ENCODE measurements at regions not wholly inside any gene's neighbourhood (a gene's known extent, or its start where the extent isn't known, plus 50 kb on each side); places are given as distances from the start of the nearest gene placed in this dataset.
"Not testable (repeated sequence)": the region's sequence is repeated elsewhere in the genome, so short reads cannot be mapped to it uniquely, and the experiment has no call there.

GRCh38 chr16:88148682-88149081, 197.4 kb downstream of the BANP start:
- not testable (repeated sequence) for DNase-seq

GRCh38 chr16:88149158-88149603, 197.9 kb downstream of the BANP start:
- DNase-seq: not testable (repeated sequence)

- not testable (repeated sequence) for DNase-seq
Measured at GRCh38 chr16:88149663-88150062, 198.4 kb downstream of the BANP start.

DNA sequence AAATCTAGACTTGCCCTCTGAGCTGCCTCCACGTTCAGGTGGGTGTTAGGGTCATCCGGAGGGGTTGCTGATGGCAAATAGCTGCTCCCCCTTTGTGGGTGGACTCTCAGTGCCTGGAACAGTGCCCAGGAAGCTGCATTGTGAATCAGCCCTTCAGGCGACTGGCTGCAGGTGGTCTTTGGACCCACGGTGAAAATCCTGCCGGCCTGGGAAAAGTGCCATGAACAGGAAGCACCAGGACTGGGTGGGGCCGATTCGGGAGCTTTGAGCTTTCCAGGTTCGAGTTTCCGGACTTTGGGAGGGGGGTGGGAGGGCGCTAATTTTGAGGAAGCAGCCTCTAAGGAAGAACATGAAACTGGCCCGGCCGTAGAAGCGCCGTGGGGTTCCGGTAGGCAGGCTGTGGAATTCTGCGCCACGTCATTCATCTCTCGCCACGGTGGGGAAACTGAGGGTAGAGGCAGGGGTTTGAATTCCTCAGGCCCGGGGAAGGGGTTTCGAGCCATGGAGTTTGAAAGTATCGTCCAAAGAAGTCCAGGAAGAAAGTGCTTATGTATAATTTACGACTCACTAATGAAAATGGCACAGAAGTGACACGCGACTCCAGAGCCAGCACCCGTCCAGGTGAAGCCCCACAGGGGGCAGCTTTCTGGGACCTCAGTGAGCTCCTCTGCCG, 199.4 kb downstream of the BANP start:
- not testable (repeated sequence) for DNase-seq

DNA sequence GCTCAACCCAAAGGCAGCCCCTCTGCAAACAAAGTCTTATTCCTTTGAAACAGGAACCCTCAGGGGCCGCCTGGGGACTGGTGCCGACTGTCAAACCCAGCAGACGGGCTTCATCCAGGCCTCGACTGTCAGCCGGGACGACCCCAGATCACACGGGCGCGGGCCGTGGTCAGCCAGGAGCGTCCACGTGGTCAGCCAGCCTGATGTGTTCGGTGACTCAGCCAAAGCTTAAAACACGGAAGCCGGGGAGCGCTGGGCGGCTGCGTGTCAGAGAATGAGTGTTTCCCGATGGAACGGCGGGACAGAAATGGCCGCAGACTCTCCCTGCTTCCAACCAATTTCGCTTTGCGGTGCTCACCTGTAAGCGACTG, 199.9 kb downstream of the BANP start:
- not testable (repeated sequence) for DNase-seq

- DNase-seq: not testable (repeated sequence)
Measured at GRCh38 chr16:88151859-88152843, 200.9 kb downstream of the BANP start.

DNA sequence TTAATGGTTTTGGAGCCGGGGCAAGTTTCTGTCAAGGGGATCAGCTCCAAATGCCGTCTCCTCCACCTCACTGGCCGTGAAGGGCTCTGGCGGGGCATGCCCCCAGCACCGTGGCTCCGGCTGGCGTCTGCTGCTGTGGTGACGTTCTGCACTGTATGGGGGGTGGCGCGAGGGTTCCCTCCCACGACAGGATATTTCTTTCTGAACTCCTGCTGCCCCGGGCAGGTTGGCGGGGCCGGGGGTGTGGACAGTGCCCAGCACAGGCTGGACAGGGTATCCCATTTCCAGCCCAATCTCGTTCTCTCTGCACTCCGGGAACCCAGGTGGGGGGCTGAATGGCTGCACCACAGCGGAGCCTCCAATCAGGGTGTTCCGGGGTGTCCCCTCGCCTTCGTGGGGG, 201.6 kb downstream of the BANP start:
- not testable (repeated sequence) for DNase-seq

GRCh38 chr16:88153516-88153915, 202.3 kb downstream of the BANP start:
- not testable (repeated sequence) for DNase-seq

DNA sequence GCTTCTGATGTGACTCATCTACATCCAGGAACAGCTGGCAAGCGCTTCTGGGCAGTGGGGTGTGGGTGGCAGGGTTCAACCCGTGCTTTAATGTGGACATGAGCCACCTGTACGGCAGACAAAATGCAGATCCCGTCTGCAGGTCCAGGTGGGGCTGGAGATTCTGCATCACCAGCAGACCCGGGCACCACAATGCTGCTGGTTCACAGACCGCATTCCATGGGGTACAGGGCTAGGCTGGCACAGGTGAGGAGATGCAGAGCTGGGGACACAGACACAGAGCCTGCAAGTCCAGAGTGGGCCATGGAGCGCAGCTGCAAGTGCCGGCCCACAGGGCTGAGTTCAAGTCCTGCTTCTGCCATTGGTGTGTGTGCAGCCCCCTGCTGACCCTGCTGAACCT, 203.7 kb downstream of the BANP start:
- DNase-seq: not testable (repeated sequence)

DNA sequence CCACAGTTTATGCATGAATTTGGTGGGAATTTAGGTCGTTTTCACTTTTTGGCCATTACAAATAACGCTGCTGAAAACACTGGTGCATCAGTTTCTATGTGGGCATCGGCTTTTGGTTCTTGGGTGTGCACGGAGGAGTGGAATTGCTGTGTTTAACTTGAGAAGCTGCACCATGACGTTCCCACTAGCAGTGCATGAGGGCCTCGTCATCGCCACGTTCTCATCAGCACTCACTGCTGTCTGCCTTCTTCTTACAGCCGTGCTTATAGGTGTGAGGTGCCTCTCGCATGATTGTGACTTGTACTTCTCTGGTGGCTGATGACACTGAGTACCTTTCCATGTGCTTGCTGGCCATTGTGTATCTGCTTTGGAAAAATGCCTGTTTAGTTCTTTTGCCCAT, 204.4 kb downstream of the BANP start:
- DNase-seq: not testable (repeated sequence)

- not testable (repeated sequence) for DNase-seq
Measured at GRCh38 chr16:88156640-88157283, 205.5 kb downstream of the BANP start.

DNA sequence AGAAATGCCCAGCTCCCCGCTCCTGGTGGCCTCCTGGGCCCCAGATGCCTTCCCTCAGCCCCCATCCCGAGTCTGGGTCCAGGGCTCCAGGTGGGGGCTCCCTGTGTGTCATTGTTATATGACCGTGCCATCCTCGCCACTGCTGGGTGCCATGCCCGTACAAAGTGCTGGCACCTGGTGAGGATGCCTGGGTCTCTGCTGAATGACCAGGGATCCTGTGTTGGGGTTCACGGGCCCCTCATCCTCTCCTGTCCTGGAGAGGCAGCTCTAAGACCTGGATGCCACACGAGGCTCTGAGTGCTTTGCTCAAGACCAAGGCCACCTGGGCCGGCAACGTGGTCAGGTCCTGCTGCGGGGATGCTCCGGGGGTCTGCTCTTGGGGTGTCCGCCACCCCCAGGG, 206.5 kb downstream of the BANP start:
- DNase-seq: not testable (repeated sequence)

DNA sequence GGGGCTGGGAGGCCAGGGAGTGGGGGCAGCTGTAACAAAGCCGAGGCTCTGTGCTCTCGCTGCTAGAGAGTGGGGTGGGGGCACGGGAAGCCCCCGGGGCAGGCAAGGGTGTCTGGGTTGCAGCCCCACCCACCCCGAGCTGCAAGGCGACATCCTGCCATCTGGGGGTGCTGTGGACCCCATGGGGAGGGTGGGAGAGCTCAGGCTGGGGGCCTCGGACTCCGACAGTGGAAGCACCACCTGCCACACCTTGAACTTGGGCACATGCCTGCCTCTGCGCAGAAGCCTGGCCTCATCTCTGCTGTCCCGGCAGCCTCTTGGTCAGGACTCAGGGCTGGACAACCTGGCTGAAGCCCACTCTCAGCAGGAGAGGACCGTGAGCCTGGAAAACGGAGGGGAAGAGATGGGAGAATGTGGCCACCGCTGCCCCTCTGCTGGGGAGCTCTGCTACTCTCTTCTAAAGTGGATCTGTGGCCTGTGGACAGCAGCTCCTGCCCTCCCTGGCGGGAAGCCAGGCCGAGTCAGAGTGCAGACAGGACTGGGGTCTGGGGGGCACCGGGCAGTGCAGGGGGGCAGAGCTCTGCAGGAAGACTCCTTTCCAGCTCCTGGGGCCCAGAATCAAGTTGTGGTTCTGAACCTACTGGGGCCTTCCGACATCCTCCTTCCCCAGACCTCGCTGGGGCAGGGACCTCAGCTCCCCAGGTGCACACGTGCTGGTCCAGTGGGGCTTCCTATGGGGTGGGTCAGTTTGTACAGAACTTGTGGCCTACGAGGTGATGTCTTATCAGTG, 207.2 kb downstream of the BANP start:
- DNase-seq: not testable (repeated sequence)

GRCh38 chr16:88159046-88159896, 208.0 kb downstream of the BANP start:
- DNase-seq: peak; percentile 5

- DNase-seq: not testable (repeated sequence)
Measured at GRCh38 chr16:88159897-88160335, 208.7 kb downstream of the BANP start.

GRCh38 chr16:88161191-88161590, 210.0 kb downstream of the BANP start:
- not testable (repeated sequence) for DNase-seq

DNA sequence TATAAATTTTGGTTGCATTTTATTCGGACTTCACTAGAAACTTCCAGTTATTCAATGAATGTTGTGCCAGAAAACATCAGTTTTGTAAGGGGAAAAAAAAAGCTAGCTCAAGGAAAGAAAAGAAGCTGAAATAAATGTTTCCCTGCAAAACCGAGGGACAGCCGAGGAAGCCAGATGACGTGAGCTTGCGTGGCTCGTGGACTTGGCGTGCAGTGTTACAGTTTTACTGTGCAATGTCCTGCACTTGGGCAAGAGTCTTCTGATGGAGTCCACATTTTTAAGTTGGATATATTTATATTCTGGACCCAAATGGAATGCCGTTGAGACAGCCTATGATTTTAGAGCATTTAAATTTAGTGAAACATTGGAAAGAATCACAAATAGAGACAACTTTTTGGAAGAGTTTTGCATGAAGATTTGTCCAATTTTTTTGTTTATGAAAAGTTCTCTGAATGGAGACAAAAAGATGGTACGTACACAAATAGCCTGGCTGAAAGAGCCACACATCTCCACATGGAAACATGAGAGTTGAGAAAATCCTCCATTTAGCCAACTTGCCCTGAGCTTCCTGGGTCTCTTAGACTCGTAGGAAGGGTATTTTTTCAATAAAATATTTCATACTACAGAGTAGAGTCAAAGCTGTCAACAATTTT, 210.5 kb downstream of the BANP start:
- DNase-seq: not testable (repeated sequence)

- DNase-seq: not testable (repeated sequence)
Measured at GRCh38 chr16:88162778-88163177, 211.5 kb downstream of the BANP start.

GRCh38 chr16:88164196-88165039, 213.2 kb downstream of the BANP start:
- DNase-seq: not testable (repeated sequence)

Measured in activated T-cell treated with anti-CD3 and anti-CD28 coated beads, Interleukin-2, amount 50 U/mL, for 1 hour (primary cell).